Astrocyte (in vitro differentiated cells and primary cell): ENCODE measurements at regions not wholly inside any gene's neighbourhood (a gene's known extent, or its start where the extent isn't known, plus 50 kb on each side); places are given as distances from the start of the nearest gene placed in this dataset.

Experiments used
- DNase-seq: peaks from one replicate; pipeline ENCODE4 v3.0.0-alpha.2; 2010; ENCODE audit warnings: low read depth
- FAIRE-seq: peaks from 2 replicates; lab custom pipeline; 2011; peaks lifted over from hg19 to GRCh38; lab: Jason Lieb, UNC
- H2AFZ ChIP-seq: 2 replicates; pipeline ENCODE4 v1.6.0; 2012; ENCODE audit warnings: low read depth, low read length, inconsistent platforms
- H3K27ac ChIP-seq: 2 replicates; pipeline ENCODE4 v1.5.1; 2011; ENCODE audit warnings: low read depth, low read length, inconsistent platforms
- H3K27me3 ChIP-seq: 2 replicates; pipeline ENCODE4 v1.6.0; 2011; ENCODE audit warnings: low read length, inconsistent platforms; ENCODE audit not compliant: insufficient read depth
- H3K36me3 ChIP-seq: 2 replicates; pipeline ENCODE4 v1.5.1; 2011; ENCODE audit warnings: low read length, inconsistent platforms; ENCODE audit not compliant: insufficient read depth
- H3K4me1 ChIP-seq: 2 replicates; pipeline ENCODE4 v1.5.1; 2011; ENCODE audit warnings: low read length, inconsistent platforms; ENCODE audit not compliant: insufficient read depth
- H3K4me2 ChIP-seq: 2 replicates; pipeline ENCODE4 v1.6.0; 2012; ENCODE audit warnings: low read length, inconsistent platforms
- H3K4me3 ChIP-seq: 2 replicates; pipeline ENCODE4 v1.5.1; 2011; ENCODE audit warnings: low read depth, mild to moderate bottlenecking, low read length, inconsistent platforms; ENCODE audit not compliant: insufficient read depth
- H3K79me2 ChIP-seq: 2 replicates; pipeline ENCODE4 v1.6.0; 2012; ENCODE audit warnings: mild to moderate bottlenecking, low read length, inconsistent platforms; ENCODE audit not compliant: insufficient read depth
- H3K9ac ChIP-seq: 2 replicates; pipeline ENCODE4 v1.6.0; 2012; ENCODE audit warnings: mild to moderate bottlenecking, low read length, inconsistent platforms
- H3K9me3 ChIP-seq: 2 replicates; pipeline ENCODE4 v1.5.1; 2012; ENCODE audit warnings: low read depth, mild to moderate bottlenecking, low read length, inconsistent platforms; ENCODE audit not compliant: insufficient read depth
- H4K20me1 ChIP-seq: 2 replicates; pipeline ENCODE4 v1.6.0; 2012; ENCODE audit warnings: low read length, inconsistent platforms; ENCODE audit not compliant: insufficient read depth
- H3K27ac Mint-ChIP-seq: one replicate; pipeline ENCODE4 v1.8.0; 2021; ENCODE audit warnings: mild to moderate bottlenecking, mixed read lengths; ENCODE audit not compliant: unreplicated experiment
- H3K27me3 Mint-ChIP-seq: one replicate; pipeline ENCODE4 v1.8.0; 2021; ENCODE audit warnings: low read depth, mixed read lengths; ENCODE audit not compliant: unreplicated experiment
- H3K36me3 Mint-ChIP-seq: one replicate; pipeline ENCODE4 v1.8.0; 2021; ENCODE audit warnings: low read depth, mixed read lengths; ENCODE audit not compliant: unreplicated experiment
- H3K4me1 Mint-ChIP-seq: one replicate; pipeline ENCODE4 v1.8.0; 2021; ENCODE audit warnings: low read depth, mixed read lengths; ENCODE audit not compliant: unreplicated experiment
- H3K4me3 Mint-ChIP-seq: one replicate; pipeline ENCODE4 v1.8.0; 2021; ENCODE audit warnings: mild to moderate bottlenecking, moderate library complexity, mixed read lengths; ENCODE audit not compliant: unreplicated experiment
- H3K9me3 Mint-ChIP-seq: one replicate; pipeline ENCODE4 v1.8.0; 2021; ENCODE audit warnings: mild to moderate bottlenecking, mixed read lengths; ENCODE audit not compliant: unreplicated experiment
- EZH2 ChIP-seq: IDR thresholded peaks from 2 replicates; pipeline ENCODE4 v1.6.1; 2012; ENCODE audit warnings: mild to moderate bottlenecking, low read length, inconsistent platforms; ENCODE audit not compliant: insufficient read depth
- TF ChIP-seq, protein P1 (sequence below): IDR thresholded peaks from 2 replicates; pipeline ENCODE4 v1.5.1; 2011; ENCODE audit warnings: low read depth, mild to moderate bottlenecking, inconsistent platforms, low read length, moderate library complexity; ENCODE audit not compliant: insufficient read depth

DNA sequence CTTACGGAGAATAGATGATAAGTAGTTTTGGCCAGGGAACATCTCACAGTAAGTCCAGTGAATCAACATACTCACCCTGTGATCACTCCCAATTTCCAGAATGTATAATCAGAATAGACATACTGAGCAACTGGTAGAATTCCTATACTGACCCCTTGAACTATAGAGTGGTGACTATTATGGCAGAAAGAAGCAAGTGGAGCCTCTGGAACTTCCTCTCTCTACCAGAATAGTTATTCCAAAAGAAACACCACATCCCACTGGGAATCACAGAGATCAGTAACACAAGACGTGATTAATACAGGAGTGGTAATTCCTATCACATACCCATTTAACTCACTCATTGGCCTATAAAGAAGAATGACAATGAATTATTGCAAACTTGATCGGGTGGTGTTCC lies 50.1 kb upstream of the TRIM42 start:
- H3K4me1 ChIP-seq = peaks cover 27% of the 10 kb centered on the region
- DNase-seq (peak; percentile 45), FAIRE-seq (no peak)
- H3K27ac Mint-ChIP-seq = peak overlapping the region; percentile 80
- H4K20me1 ChIP-seq = no peaks in the 10 kb centered on the region
- no peak overlapping the region for H3K4me3 ChIP-seq
- H3K36me3 ChIP-seq = no peaks in the 10 kb centered on the region
- H3K9me3 Mint-ChIP-seq = peaks cover 7% of the 10 kb centered on the region
- no peaks in the 10 kb centered on the region for H3K79me2 ChIP-seq
- H3K4me2 ChIP-seq = peak overlapping the region; percentile 30
- no peak for TF ChIP-seq EZH2
- TF ChIP-seq, protein P1, sequence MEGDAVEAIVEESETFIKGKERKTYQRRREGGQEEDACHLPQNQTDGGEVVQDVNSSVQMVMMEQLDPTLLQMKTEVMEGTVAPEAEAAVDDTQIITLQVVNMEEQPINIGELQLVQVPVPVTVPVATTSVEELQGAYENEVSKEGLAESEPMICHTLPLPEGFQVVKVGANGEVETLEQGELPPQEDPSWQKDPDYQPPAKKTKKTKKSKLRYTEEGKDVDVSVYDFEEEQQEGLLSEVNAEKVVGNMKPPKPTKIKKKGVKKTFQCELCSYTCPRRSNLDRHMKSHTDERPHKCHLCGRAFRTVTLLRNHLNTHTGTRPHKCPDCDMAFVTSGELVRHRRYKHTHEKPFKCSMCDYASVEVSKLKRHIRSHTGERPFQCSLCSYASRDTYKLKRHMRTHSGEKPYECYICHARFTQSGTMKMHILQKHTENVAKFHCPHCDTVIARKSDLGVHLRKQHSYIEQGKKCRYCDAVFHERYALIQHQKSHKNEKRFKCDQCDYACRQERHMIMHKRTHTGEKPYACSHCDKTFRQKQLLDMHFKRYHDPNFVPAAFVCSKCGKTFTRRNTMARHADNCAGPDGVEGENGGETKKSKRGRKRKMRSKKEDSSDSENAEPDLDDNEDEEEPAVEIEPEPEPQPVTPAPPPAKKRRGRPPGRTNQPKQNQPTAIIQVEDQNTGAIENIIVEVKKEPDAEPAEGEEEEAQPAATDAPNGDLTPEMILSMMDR = no peak
- H3K9me3 ChIP-seq = no peaks in the 10 kb centered on the region
- H3K36me3 Mint-ChIP-seq = no peaks in the 10 kb centered on the region
- H3K27me3 Mint-ChIP-seq = peaks cover 2% of the 10 kb centered on the region
- H3K4me1 Mint-ChIP-seq = peaks cover 50% of the 10 kb centered on the region
- no peak overlapping the region for H2AFZ ChIP-seq
- no peak overlapping the region for H3K4me3 Mint-ChIP-seq
- no peak overlapping the region for H3K27ac ChIP-seq
- H3K9ac ChIP-seq = no peak overlapping the region
- no peaks in the 10 kb centered on the region for H3K27me3 ChIP-seq
